Neural progenitor cell (in vitro differentiated cells): ENCODE measurements at regions not wholly inside any gene's neighbourhood (a gene's known extent, or its start where the extent isn't known, plus 50 kb on each side); places are given as distances from the start of the nearest gene placed in this dataset.

Source experiments
- CTCF ChIP-seq: fragments of 200-600 bp; sonication (generic); IDR thresholded peaks from 2 replicates; pipeline ENCODE4 v1.5.1; 2017; ENCODE audit warnings: antibody characterized with exemption, mild to moderate bottlenecking
- EZH2 ChIP-seq: fragments of 200-600 bp; sonication (generic); IDR thresholded peaks from 2 replicates; pipeline ENCODE4 v1.6.1; 2017; ENCODE audit warnings: antibody characterized with exemption, mild to moderate bottlenecking, moderate library complexity

- TF ChIP-seq CTCF (no peak), EZH2 (no peak)
Observed at GRCh38 chr1:198424441-198424840, 116.0 kb downstream of the ATP6V1G3 start.
